ENCODE measurements at regions not wholly inside any gene's neighbourhood (a gene's known extent, or its start where the extent isn't known, plus 50 kb on each side); places are given as distances from the start of the nearest gene placed in this dataset.
A peak's percentile ranks its signal among the peaks of the same experiment; 100 is the strongest.

DNA sequence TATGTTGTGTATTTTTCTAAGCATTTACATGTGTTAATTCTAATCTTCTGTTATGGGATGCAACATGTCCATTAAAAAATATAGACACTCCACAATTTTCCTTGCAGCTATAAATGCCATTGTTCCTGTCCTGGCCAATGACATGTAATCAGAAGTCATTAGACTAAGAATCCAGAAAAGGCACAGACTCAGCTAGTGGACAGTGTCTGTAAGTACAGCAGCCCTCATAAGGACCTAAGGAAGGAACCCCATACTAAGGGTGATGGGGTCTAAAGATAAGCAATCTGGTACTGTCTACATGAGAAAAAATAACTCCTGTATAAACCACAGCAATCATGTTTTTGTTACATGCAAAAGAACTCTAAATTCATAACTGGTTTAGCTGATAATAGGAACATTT, 115.9 kb downstream of the GPR85 start:
- Histone ChIP-seq H3K4me1 (peaks cover 17% of the 10 kb centered on the region), H3K9me3 (replicated peaks) (no peaks in the 10 kb centered on the region), H3K27me3 (ENCODE audit: low read depth) (no peaks in the 10 kb centered on the region), H3K27ac (replicated peaks) (no peak overlapping the region), H3K36me3 (no peaks in the 10 kb centered on the region), H3K4me3 (no peak overlapping the region)
- intact Hi-C loops (cut with micrococcal nuclease), result no loop called here
- TF ChIP-seq, protein P1, sequence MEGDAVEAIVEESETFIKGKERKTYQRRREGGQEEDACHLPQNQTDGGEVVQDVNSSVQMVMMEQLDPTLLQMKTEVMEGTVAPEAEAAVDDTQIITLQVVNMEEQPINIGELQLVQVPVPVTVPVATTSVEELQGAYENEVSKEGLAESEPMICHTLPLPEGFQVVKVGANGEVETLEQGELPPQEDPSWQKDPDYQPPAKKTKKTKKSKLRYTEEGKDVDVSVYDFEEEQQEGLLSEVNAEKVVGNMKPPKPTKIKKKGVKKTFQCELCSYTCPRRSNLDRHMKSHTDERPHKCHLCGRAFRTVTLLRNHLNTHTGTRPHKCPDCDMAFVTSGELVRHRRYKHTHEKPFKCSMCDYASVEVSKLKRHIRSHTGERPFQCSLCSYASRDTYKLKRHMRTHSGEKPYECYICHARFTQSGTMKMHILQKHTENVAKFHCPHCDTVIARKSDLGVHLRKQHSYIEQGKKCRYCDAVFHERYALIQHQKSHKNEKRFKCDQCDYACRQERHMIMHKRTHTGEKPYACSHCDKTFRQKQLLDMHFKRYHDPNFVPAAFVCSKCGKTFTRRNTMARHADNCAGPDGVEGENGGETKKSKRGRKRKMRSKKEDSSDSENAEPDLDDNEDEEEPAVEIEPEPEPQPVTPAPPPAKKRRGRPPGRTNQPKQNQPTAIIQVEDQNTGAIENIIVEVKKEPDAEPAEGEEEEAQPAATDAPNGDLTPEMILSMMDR (IDR thresholded peaks at IDR 0.05; ENCODE audit: borderline replicate concordance), result peak; percentile 37
- DNase-seq, result no peak

DNA sequence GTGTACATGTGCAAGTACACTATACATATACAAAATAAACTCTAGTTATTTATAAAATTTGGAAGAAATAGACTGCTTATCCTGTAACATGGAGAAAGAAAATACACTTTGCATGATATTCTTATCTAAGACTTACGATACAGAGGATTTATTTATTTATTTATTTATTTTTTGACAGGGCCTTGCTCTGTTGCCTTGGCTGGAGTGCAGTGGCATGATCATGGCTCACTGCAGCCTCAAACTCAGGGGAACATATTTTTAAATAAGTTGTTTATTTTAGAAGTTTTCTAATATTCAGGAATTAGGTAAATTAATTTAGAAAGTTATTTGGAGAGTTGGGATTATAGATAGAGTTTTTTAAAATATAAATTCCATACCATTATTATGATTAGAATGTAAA, 116.7 kb downstream of the GPR85 start:
- TF ChIP-seq, protein P1 (IDR thresholded peaks at IDR 0.05; ENCODE audit: borderline replicate concordance), result no peak
- Histone ChIP-seq H3K4me1 (peaks cover 23% of the 10 kb centered on the region), H3K4me3 (no peak overlapping the region), H3K9me3 (replicated peaks) (no peaks in the 10 kb centered on the region), H3K36me3 (no peaks in the 10 kb centered on the region), H3K27ac (replicated peaks) (no peak overlapping the region), H3K27me3 (ENCODE audit: low read depth) (no peaks in the 10 kb centered on the region)
- DNase-seq, result no peak
- intact Hi-C loops (cut with micrococcal nuclease), result no loop called here

DNA sequence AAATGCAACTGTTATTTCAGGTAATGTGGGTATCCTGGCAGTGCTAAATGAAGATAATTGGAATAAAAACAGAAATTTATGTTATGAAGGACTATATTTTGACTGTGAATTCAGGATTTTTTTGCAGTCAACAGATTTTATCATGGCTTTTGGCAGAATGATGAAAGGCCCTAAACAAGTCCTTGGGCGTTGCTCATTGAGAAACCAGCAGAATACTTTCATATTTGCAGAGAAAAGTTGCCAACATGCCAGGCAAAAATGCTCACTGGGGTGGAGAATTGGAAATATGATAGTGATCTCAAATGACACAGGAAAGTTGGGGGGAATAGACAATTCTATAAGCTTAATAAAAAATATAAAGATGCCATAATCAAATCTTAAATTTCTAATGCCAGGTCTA, 121.1 kb downstream of the GPR85 start:
- Histone ChIP-seq H3K36me3 (no peaks in the 10 kb centered on the region), H3K4me3 (no peak overlapping the region), H3K4me1 (peaks cover 37% of the 10 kb centered on the region), H3K27ac (replicated peaks) (no peak overlapping the region), H3K9me3 (replicated peaks) (no peaks in the 10 kb centered on the region), H3K27me3 (ENCODE audit: low read depth) (no peaks in the 10 kb centered on the region)
- TF ChIP-seq, protein P1 (IDR thresholded peaks at IDR 0.05; ENCODE audit: borderline replicate concordance), result no peak
- no peak for DNase-seq
- intact Hi-C loops (cut with micrococcal nuclease), result no loop called here

DNA sequence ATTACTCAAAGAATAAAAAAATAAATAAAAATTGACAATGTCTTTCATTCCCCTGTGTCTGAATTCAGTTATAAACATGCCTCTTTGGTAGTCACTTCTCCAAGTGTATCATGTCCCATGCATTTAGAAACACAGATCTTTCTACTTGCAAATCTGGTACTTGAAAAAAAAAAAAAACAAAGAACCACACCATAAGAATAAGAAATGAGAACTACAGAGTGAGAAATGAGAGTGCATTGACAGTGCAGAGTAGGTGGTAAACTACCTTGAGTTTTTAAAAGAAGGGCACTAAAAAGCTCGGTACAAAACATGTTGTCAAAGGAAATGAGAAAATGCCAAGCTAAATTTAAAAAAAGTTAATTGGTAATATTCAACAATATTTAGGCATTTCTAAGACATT, 123.0 kb downstream of the GPR85 start:
- intact Hi-C loops (cut with micrococcal nuclease), result no loop called here
- DNase-seq, result no peak
- Histone ChIP-seq H3K36me3 (no peaks in the 10 kb centered on the region), H3K27me3 (ENCODE audit: low read depth) (no peaks in the 10 kb centered on the region), H3K4me3 (no peak overlapping the region), H3K4me1 (peaks cover 38% of the 10 kb centered on the region), H3K27ac (replicated peaks) (peak overlapping the region; percentile 14), H3K9me3 (replicated peaks) (no peaks in the 10 kb centered on the region)
- TF ChIP-seq, protein P1 (IDR thresholded peaks at IDR 0.05; ENCODE audit: borderline replicate concordance), result no peak

DNA sequence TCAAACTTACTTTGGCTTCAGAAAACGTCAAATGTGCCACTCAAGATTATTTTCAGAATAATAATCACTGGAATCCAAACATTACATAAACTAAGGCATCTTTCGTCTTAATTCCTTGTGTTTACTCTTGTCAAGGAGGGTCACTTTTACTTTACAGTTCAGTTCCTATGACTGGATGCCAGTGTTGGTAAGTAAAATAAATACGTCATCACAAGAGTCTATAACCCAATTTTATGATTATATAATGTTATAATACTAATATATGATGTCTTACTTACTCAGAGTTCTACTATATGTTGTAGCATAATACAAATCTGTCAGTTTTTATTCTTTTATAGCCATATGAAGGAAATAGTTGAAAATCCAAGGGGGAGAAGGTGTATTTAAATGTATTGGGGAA, 123.8 kb downstream of the GPR85 start:
- DNase-seq, result no peak
- TF ChIP-seq, protein P1 (IDR thresholded peaks at IDR 0.05; ENCODE audit: borderline replicate concordance), result no peak
- no peak overlapping the region for H3K4me3 ChIP-seq
- intact Hi-C loops (cut with micrococcal nuclease), result no loop called here
- no peaks in the 10 kb centered on the region for H3K36me3 ChIP-seq
- H3K27ac ChIP-seq (replicated peaks), result no peak overlapping the region
- H3K27me3 ChIP-seq (ENCODE audit: low read depth), result no peaks in the 10 kb centered on the region
- no peaks in the 10 kb centered on the region for H3K9me3 ChIP-seq (replicated peaks)
- H3K4me1 ChIP-seq, result peaks cover 45% of the 10 kb centered on the region

DNA sequence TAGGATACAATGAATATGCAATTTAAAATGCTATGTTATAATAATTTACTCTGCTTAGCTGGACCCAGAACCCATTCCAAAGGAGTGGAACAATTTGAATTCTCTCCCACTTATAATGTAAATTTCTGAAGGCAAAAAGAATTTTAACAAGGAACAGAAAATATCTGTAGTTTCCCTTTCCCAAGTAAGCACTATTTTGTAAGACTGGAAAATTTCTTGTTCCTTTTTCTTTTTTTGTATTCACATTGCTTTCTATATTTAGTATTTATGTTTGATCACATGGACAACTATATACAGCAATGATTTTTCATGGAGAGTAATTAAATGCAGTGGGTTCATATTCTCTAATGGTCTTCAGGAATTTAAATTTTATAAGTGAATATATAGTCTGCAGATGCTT, 127.4 kb downstream of the GPR85 start:
- TF ChIP-seq, protein P1 (IDR thresholded peaks at IDR 0.05; ENCODE audit: borderline replicate concordance), result no peak
- Histone ChIP-seq H3K27ac (replicated peaks) (no peak overlapping the region), H3K9me3 (replicated peaks) (no peaks in the 10 kb centered on the region), H3K4me3 (no peak overlapping the region), H3K27me3 (ENCODE audit: low read depth) (no peaks in the 10 kb centered on the region), H3K36me3 (peaks cover 16% of the 10 kb centered on the region), H3K4me1 (peaks cover 30% of the 10 kb centered on the region)
- intact Hi-C loops (cut with micrococcal nuclease), result no loop called here
- DNase-seq, result no peak

Data from left ventricle myocardium inferior (tissue), 1 donor.